ENCODE measurements at regions not wholly inside any gene's neighbourhood (a gene's known extent, or its start where the extent isn't known, plus 50 kb on each side); places are given as distances from the start of the nearest gene placed in this dataset.
A peak's percentile ranks its signal among the peaks of the same experiment; 100 is the strongest.

GRCh38 chr16:63618896-63619485 is 1502.9 kb downstream of the CDH11 start:
- no peak for TF ChIP-seq CTCF (IDR thresholded peaks at IDR 0.05)
- DNase-seq (ENCODE audit: low spot score) (no peak), ATAC-seq (ENCODE audit: low FRiP score) (no peak)

- peak; percentile 48 for ATAC-seq (ENCODE audit: low FRiP score)
- DNase-seq (ENCODE audit: low spot score): no peak
- no peak for TF ChIP-seq CTCF (IDR thresholded peaks at IDR 0.05)
Measured at GRCh38 chr16:63617990-63618763, 1503.7 kb downstream of the CDH11 start.

GRCh38 chr16:63617047-63617989 is 1504.5 kb downstream of the CDH11 start:
- ATAC-seq (ENCODE audit: low FRiP score) (no peak), DNase-seq (ENCODE audit: low spot score) (no peak)
- TF ChIP-seq CTCF (IDR thresholded peaks at IDR 0.05): no peak

DNA sequence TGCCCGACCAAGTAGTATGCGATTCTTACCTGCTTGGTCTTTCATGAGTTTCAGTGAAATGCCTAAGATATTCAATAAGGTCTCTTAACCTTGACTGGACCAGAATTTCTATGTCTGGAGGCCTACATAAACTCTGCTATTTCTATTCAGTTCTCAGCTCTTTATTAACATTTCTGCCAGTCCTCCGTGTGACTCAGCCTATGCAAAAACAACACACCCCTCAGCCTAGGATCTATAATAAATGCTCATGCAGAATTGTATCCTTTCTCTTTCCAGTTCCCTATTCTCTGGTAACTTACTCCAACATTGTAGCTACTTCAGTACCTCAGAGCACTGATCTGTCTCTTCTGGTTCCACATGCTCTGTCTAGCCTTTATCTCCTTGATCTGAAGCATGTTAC is 1507.4 kb downstream of the CDH11 start:
- no peak for TF ChIP-seq CTCF (IDR thresholded peaks at IDR 0.05)
- DNase-seq (ENCODE audit: low spot score): no peak
- no peak for ATAC-seq (ENCODE audit: low FRiP score)

- ATAC-seq (ENCODE audit: low FRiP score) (no peak), DNase-seq (ENCODE audit: low spot score) (no peak)
- TF ChIP-seq CTCF (IDR thresholded peaks at IDR 0.05): no peak
Measured at GRCh38 chr16:63613701-63614100, 1508.2 kb downstream of the CDH11 start.

GRCh38 chr16:63612462-63613227 is 1509.2 kb downstream of the CDH11 start:
- DNase-seq (ENCODE audit: low spot score) (no peak), ATAC-seq (ENCODE audit: low FRiP score) (no peak)
- no peak for TF ChIP-seq CTCF (IDR thresholded peaks at IDR 0.05)

Data from omental fat pad (tissue), 3 donors.